Adrenal gland (tissue), 5 donors: ENCODE measurements at regions not wholly inside any gene's neighbourhood (a gene's known extent, or its start where the extent isn't known, plus 50 kb on each side); places are given as distances from the start of the nearest gene placed in this dataset.

Source experiments
- CTCF ChIP-seq, 6 experiments: fragments of 450-650 bp in 4 of 6; fragments of 200-600 bp in 2 of 6; sonication (generic) in 1 of 6; IDR thresholded peaks; 1 replicate in 5 of 6; 2 replicates in 1 of 6; pipeline versions ENCODE4 v1.5.1 to v1.8.0; 2016 to 2021; ENCODE audit warnings: antibody characterized with exemption in 6 of 6, mild to moderate bottlenecking in 2 of 6, moderate library complexity in 1 of 6
- POLR2A ChIP-seq, 2 donors: fragments of 450-650 bp; IDR thresholded peaks; one replicate each; pipeline ENCODE4 v1.6.1; 2017; ENCODE audit warnings: antibody characterized with exemption in 2 of 2, mild to moderate bottlenecking in 2 of 2, moderate library complexity in 1 of 2
- donor health status: DM: no; HTN: no; CAD: no.

- TF ChIP-seq CTCF (IDR thresholded peaks at IDR 0.05) (no peak), POLR2A (IDR thresholded peaks at IDR 0.05) (no peak)
Measured at GRCh38 chr10:36808625-36809362, 316.6 kb upstream of the ANKRD30A start.
